ENCODE measurements at regions not wholly inside any gene's neighbourhood (a gene's known extent, or its start where the extent isn't known, plus 50 kb on each side); places are given as distances from the start of the nearest gene placed in this dataset.
A peak's percentile ranks its signal among the peaks of the same experiment; 100 is the strongest.
"Not testable (repeated sequence)": the region's sequence is repeated elsewhere in the genome, so short reads cannot be mapped to it uniquely, and the experiment has no call there.

DNA sequence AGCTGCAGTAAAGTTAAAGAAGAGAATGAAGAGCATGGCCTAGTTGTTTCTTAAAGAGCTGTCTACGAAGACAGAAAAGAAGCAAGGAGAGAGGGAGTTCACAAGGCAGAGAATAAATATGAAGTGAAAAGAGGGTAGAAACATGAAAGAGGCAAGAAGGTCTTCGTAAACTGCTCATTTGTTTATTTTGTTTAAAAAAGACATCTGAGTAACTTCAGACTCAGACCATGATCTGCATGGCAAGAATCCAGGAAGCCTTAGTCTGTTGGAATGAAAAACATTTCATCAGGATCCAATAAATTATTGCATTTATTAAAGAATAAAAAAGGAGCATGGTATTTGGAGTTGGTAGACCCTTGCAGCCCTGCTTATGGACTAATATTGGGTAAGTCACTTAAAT lies 151.1 kb downstream of the SEM1 start:
- H3K27me3 ChIP-seq, result no peaks in the 10 kb centered on the region
- no peak for DNase-seq
- H3K36me3 ChIP-seq, result no peaks in the 10 kb centered on the region
- TF ChIP-seq, protein P1, sequence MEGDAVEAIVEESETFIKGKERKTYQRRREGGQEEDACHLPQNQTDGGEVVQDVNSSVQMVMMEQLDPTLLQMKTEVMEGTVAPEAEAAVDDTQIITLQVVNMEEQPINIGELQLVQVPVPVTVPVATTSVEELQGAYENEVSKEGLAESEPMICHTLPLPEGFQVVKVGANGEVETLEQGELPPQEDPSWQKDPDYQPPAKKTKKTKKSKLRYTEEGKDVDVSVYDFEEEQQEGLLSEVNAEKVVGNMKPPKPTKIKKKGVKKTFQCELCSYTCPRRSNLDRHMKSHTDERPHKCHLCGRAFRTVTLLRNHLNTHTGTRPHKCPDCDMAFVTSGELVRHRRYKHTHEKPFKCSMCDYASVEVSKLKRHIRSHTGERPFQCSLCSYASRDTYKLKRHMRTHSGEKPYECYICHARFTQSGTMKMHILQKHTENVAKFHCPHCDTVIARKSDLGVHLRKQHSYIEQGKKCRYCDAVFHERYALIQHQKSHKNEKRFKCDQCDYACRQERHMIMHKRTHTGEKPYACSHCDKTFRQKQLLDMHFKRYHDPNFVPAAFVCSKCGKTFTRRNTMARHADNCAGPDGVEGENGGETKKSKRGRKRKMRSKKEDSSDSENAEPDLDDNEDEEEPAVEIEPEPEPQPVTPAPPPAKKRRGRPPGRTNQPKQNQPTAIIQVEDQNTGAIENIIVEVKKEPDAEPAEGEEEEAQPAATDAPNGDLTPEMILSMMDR (IDR thresholded peaks at IDR 0.05; ENCODE audit: low read depth, low read length), result no peak
- no peaks in the 10 kb centered on the region for H3K4me1 ChIP-seq
- no peak overlapping the region for H3K4me3 ChIP-seq (ENCODE audit: low read depth, low read length)
- H3K9me3 ChIP-seq, result no peaks in the 10 kb centered on the region; the same call in 1 of the 2 replicates

- Histone ChIP-seq H3K4me1 (no peaks in the 10 kb centered on the region), H3K9me3 (no peaks in the 10 kb centered on the region; the same call in 1 of the 2 replicates), H3K36me3 (no peaks in the 10 kb centered on the region), H3K27me3 (no peaks in the 10 kb centered on the region), H3K4me3 (ENCODE audit: low read depth, low read length) (no peak overlapping the region)
- no peak for DNase-seq
- TF ChIP-seq, protein P1 (IDR thresholded peaks at IDR 0.05; ENCODE audit: low read depth, low read length), result no peak
These were observed 151.6 kb downstream of the SEM1 start for GRCh38 chr7:96558093-96558492.

DNA sequence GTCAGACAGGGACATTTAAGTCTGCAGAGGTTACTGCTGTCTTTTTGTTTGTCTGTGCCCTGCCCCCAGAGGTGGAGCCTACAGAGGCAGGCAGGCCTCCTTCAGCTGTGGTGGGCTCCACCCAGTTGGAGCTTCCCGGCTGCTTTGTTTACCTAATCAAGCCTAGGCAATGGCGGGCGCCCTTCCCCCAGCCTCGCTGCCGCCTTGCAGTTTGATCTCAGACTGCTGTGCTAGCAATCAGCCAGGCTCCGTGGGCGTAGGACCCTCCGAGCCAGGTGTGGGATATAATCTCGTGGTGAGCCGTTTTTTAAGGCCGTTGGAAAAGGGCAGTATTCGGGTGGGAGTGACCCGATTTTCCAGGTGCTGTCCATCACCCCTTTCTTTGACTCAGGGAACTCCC lies 152.0 kb downstream of the SEM1 start:
- not testable (repeated sequence) for H3K36me3 ChIP-seq; H3K27me3 ChIP-seq; DNase-seq; H3K4me1 ChIP-seq; H3K4me3 ChIP-seq (ENCODE audit: low read depth, low read length); H3K9me3 ChIP-seq

DNA sequence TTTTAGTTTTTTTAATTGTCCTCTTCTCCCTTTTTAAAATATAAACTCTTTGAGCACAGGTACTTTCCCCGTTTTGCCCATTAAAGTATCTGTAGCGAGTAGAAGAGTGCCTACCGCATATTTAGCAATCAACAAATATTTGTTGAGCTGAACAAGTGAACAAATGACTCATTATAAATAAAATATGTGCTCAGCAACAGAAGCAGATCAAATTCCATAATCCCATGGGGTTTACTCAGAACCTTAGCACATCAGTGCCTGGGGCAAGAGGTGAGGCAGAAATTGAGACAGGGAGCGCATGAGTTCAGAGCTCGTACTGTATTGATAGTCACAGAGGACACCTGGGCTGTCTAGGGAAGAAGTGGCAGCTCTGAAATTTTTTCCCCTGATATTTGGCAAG lies 161.0 kb downstream of the SEM1 start:
- no peaks in the 10 kb centered on the region for H3K9me3 ChIP-seq
- H3K36me3 ChIP-seq, result no peaks in the 10 kb centered on the region
- no peaks in the 10 kb centered on the region; the same call in 1 of the 2 replicates for H3K4me1 ChIP-seq
- no peak overlapping the region for H3K4me3 ChIP-seq (ENCODE audit: low read depth, low read length)
- DNase-seq, result peak; percentile 28
- no peaks in the 10 kb centered on the region for H3K27me3 ChIP-seq
- TF ChIP-seq, protein P1 (IDR thresholded peaks at IDR 0.05; ENCODE audit: low read depth, low read length), result no peak

DNA sequence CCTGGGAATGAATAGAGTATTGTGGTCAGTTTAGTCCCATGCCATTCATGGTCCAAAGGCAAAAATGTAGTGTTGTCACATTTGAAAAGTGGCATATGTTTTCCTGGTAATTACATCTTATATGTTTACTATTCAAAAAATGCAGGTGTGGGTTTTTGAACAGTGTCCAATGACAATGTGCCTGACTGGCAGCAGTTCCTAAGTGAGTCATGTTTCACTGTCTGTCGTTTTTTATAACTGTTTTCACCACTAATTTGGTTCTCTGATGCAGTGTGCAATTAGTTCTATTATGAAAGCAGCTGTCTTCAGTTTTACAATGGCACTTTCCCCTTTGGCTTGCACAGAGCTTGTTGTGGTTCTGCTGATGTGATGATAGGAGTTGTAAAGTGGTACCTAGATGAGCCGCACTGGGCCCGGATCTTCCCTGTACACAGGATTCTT lies 162.3 kb downstream of the SEM1 start:
- Histone ChIP-seq H3K27me3 (no peaks in the 10 kb centered on the region), H3K9me3 (no peaks in the 10 kb centered on the region), H3K4me3 (ENCODE audit: low read depth, low read length) (no peak overlapping the region), H3K36me3 (no peaks in the 10 kb centered on the region), H3K4me1 (no peaks in the 10 kb centered on the region; the same call in 1 of the 2 replicates)
- DNase-seq, result peak; percentile 51
- TF ChIP-seq, protein P1 (IDR thresholded peaks at IDR 0.05; ENCODE audit: low read depth, low read length), result no peak

GRCh38 chr7:96546426-96546825 lies 163.2 kb downstream of the SEM1 start:
- H3K4me3 ChIP-seq (ENCODE audit: low read depth, low read length), result no peak overlapping the region
- H3K36me3 ChIP-seq, result no peaks in the 10 kb centered on the region
- H3K4me1 ChIP-seq, result no peaks in the 10 kb centered on the region; the same call in 1 of the 2 replicates
- H3K9me3 ChIP-seq, result no peaks in the 10 kb centered on the region
- TF ChIP-seq, protein P1 (IDR thresholded peaks at IDR 0.05; ENCODE audit: low read depth, low read length), result no peak
- no peak for DNase-seq
- no peaks in the 10 kb centered on the region for H3K27me3 ChIP-seq

DNA sequence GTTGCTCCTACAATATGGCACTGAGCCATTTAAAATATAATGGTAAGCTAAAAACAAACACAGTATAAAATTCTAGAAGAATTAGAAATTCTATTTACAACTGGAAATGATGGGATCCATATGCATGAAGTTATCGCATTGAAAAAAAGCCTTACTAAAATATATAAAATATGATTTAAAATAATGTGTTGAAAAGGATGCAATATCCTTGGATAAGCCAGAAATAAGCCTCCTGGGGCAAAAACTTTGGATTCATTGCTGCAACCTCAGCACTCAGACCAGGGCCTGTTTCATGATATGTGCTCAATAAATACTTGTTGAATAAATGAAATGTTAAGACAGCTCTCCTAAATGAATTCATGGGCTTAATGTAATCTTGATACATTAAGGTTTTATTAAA lies 170.2 kb downstream of the SEM1 start:
- Histone ChIP-seq H3K27me3 (no peaks in the 10 kb centered on the region), H3K9me3 (no peaks in the 10 kb centered on the region), H3K36me3 (no peaks in the 10 kb centered on the region), H3K4me1 (no peaks in the 10 kb centered on the region), H3K4me3 (ENCODE audit: low read depth, low read length) (no peak overlapping the region)
- DNase-seq, result no peak
- TF ChIP-seq, protein P1 (IDR thresholded peaks at IDR 0.05; ENCODE audit: low read depth, low read length), result no peak
